Left ventricle myocardium inferior (tissue), 1 donor: ENCODE measurements at regions not wholly inside any gene's neighbourhood (a gene's known extent, or its start where the extent isn't known, plus 50 kb on each side); places are given as distances from the start of the nearest gene placed in this dataset.

Experiments used
- DNase-seq: peaks from one replicate; pipeline ENCODE4 v3.0.0-alpha.2; 2020
- H3K27ac ChIP-seq: fragments of 200-600 bp; replicated peaks from 2 replicates; pipeline ENCODE4 v1.8.0; 2021
- H3K27me3 ChIP-seq: fragments of 200-600 bp; 2 replicates; pipeline ENCODE4 v1.8.0; 2021; ENCODE audit warnings: low read depth
- H3K36me3 ChIP-seq: fragments of 200-600 bp; 2 replicates; pipeline ENCODE4 v1.8.0; 2021
- H3K4me1 ChIP-seq: fragments of 200-600 bp; 2 replicates; pipeline ENCODE4 v1.8.0; 2021
- H3K4me3 ChIP-seq: fragments of 200-600 bp; 2 replicates; pipeline ENCODE4 v1.8.0; 2021; ENCODE audit warnings: mild to moderate bottlenecking, moderate library complexity
- H3K9me3 ChIP-seq: fragments of 200-600 bp; replicated peaks from 2 replicates; pipeline ENCODE4 v1.8.0; 2021
- CTCF ChIP-seq: fragments of 200-600 bp; IDR thresholded peaks from 2 replicates; pipeline ENCODE4 v1.8.0; 2021; ENCODE audit warnings: antibody characterized with exemption, mild to moderate bottlenecking, borderline replicate concordance
- intact Hi-C: fragments of 100-400 bp; cut with micrococcal nuclease; formaldehyde crosslinking; loops from one replicate; pipeline ENCODE4 v1.11.0; 2022
- donor health status: DM: no; HTN: yes; CAD: no; lungs with severe emphysema.

- DNase-seq, result no peak
- H3K4me3 ChIP-seq, result no peak overlapping the region
- intact Hi-C loops, result no loop called here
- H3K9me3 ChIP-seq, result no peaks in the 10 kb centered on the region
- no peaks in the 10 kb centered on the region for H3K4me1 ChIP-seq
- H3K27ac ChIP-seq, result no peak overlapping the region
- TF ChIP-seq CTCF, result no peak
- H3K36me3 ChIP-seq, result no peaks in the 10 kb centered on the region
- peaks cover 40% of the 10 kb centered on the region for H3K27me3 ChIP-seq
Observed at GRCh38 chr10:120960725-120961124, 109.6 kb downstream of the WDR11 start.

- Histone ChIP-seq H3K27ac (no peak overlapping the region), H3K27me3 (peaks cover 41% of the 10 kb centered on the region), H3K36me3 (no peaks in the 10 kb centered on the region), H3K4me1 (no peaks in the 10 kb centered on the region), H3K4me3 (no peak overlapping the region), H3K9me3 (no peaks in the 10 kb centered on the region)
- no peak for TF ChIP-seq CTCF
- no peak for DNase-seq
- intact Hi-C loops, result no loop called here
Observed at GRCh38 chr10:120961795-120962755, 110.9 kb downstream of the WDR11 start.

- peaks cover 42% of the 10 kb centered on the region for H3K27me3 ChIP-seq
- no peak for DNase-seq
- TF ChIP-seq CTCF, result no peak
- no peak overlapping the region for H3K27ac ChIP-seq
- H3K9me3 ChIP-seq, result no peaks in the 10 kb centered on the region
- H3K4me1 ChIP-seq, result no peaks in the 10 kb centered on the region
- no peak overlapping the region for H3K4me3 ChIP-seq
- intact Hi-C loops, result no loop called here
- no peaks in the 10 kb centered on the region for H3K36me3 ChIP-seq
Observed at GRCh38 chr10:120962756-120963593, 111.8 kb downstream of the WDR11 start.

GRCh38 chr10:120963594-120964220, 112.5 kb downstream of the WDR11 start:
- Histone ChIP-seq H3K4me1 (no peaks in the 10 kb centered on the region), H3K27me3 (peaks cover 44% of the 10 kb centered on the region)

More at GRCh38 chr10:120963594-120964220, 112.5 kb downstream of the WDR11 start:
- DNase-seq, result no peak
- Histone ChIP-seq H3K9me3 (no peaks in the 10 kb centered on the region), H3K4me3 (no peak overlapping the region), H3K36me3 (no peaks in the 10 kb centered on the region), H3K27ac (no peak overlapping the region)
- TF ChIP-seq CTCF, result no peak
- intact Hi-C loops, result no loop called here
